WTC11 (cell line): ENCODE measurements at regions not wholly inside any gene's neighbourhood (a gene's known extent, or its start where the extent isn't known, plus 50 kb on each side); places are given as distances from the start of the nearest gene placed in this dataset.

ENCODE experiments used
- ATAC-seq: fragments of 200-7000 bp; cut with Tn5 transposase; 2 replicates; pipeline ENCODE4 v1.10.0; 2021; ENCODE audit warnings: mild to moderate bottlenecking, moderate library complexity
- CTCF ChIA-PET: fragments of 300-600 bp; sonication (Branson Sonifier 250); formaldehyde crosslinking; loops from one replicate; lab custom pipeline; 2021; ENCODE audit warnings: antibody characterized with exemption; lab: Charles Lee
- POLR2A ChIA-PET: fragments of 350-600 bp; sonication (Branson Sonifier 250); formaldehyde crosslinking; loops from one replicate; lab custom pipeline; 2021; ENCODE audit warnings: antibody characterized with exemption; lab: Charles Lee
- DNase-seq: peaks from one replicate; pipeline ENCODE4 v3.0.0; 2021; ENCODE audit warnings: low spot score
- H3K27ac Mint-ChIP-seq: 2 replicates; pipeline ENCODE4 v1.8.0; 2021; ENCODE audit warnings: mixed read lengths
- H3K27me3 Mint-ChIP-seq: 2 replicates; pipeline ENCODE4 v1.8.0; 2021; ENCODE audit warnings: low read depth, mild to moderate bottlenecking, moderate library complexity, mixed read lengths
- H3K36me3 Mint-ChIP-seq: 2 replicates; pipeline ENCODE4 v1.8.0; 2021; ENCODE audit warnings: mixed read lengths
- H3K4me1 Mint-ChIP-seq: 2 replicates; pipeline ENCODE4 v1.8.0; 2022; ENCODE audit warnings: mixed read lengths
- H3K4me3 Mint-ChIP-seq: 2 replicates; pipeline ENCODE4 v1.8.0; 2021; ENCODE audit warnings: mild to moderate bottlenecking, moderate library complexity, mixed read lengths
- H3K9me3 Mint-ChIP-seq: 2 replicates; pipeline ENCODE4 v1.8.0; 2021; ENCODE audit warnings: mixed read lengths
- AR ChIP-seq: fragments of 250-450 bp; sonication (Bioruptor Pico); IDR thresholded peaks from 2 replicates; pipeline ENCODE4 v1.9.0; 2021; ENCODE audit warnings: mild to moderate bottlenecking
- ARID4B ChIP-seq: sonication (generic); formaldehyde crosslinking; IDR thresholded peaks from 2 replicates; pipeline ENCODE4 v1.8.0; 2023; ENCODE audit warnings: missing genetic modification reagents, mild to moderate bottlenecking, borderline replicate concordance
- ATF1 ChIP-seq: sonication (generic); formaldehyde crosslinking; IDR thresholded peaks from 2 replicates; pipeline ENCODE4 v1.8.1; 2023; ENCODE audit warnings: mild to moderate bottlenecking, moderate library complexity, missing genetic modification reagents
- CDX4 ChIP-seq: fragments of 250-450 bp; sonication (Bioruptor Pico); IDR thresholded peaks from 2 replicates; pipeline ENCODE4 v1.9.0; 2021; ENCODE audit warnings: moderate library complexity, mild to moderate bottlenecking, inconsistent platforms, borderline replicate concordance
- FOXP1 ChIP-seq: sonication (generic); formaldehyde crosslinking; IDR thresholded peaks from 2 replicates; pipeline ENCODE4 v1.8.0; 2022; ENCODE audit warnings: missing genetic modification reagents, mild to moderate bottlenecking, moderate library complexity, borderline replicate concordance
- FOXP4 ChIP-seq: sonication (generic); formaldehyde crosslinking; IDR thresholded peaks from 2 replicates; pipeline ENCODE4 v1.8.0; 2022; ENCODE audit warnings: mild to moderate bottlenecking, missing genetic modification reagents
- GRHL2 ChIP-seq: fragments of 250-450 bp; sonication (Bioruptor Pico); IDR thresholded peaks from 2 replicates; pipeline ENCODE4 v1.8.0; 2022; ENCODE audit warnings: mild to moderate bottlenecking, moderate library complexity; ENCODE audit not compliant: insufficient replicate concordance, severe bottlenecking
- HMGA2 ChIP-seq: fragments of 250-450 bp; sonication (Bioruptor Pico); IDR thresholded peaks from 2 replicates; pipeline ENCODE4 v1.4.0; 2021; ENCODE audit warnings: mild to moderate bottlenecking, moderate library complexity
- IRF1 ChIP-seq: sonication (generic); formaldehyde crosslinking; IDR thresholded peaks from 2 replicates; pipeline ENCODE4 v1.8.0; 2023; ENCODE audit warnings: missing genetic modification reagents
- JAZF1 ChIP-seq: fragments of 250-450 bp; sonication (Bioruptor Pico); IDR thresholded peaks from 2 replicates; pipeline ENCODE4 v1.9.0; 2021; ENCODE audit warnings: moderate library complexity, mild to moderate bottlenecking, inconsistent platforms
- RELA ChIP-seq: sonication (generic); formaldehyde crosslinking; IDR thresholded peaks from 2 replicates; pipeline ENCODE4 v1.8.1; 2022; ENCODE audit warnings: missing genetic modification reagents, mild to moderate bottlenecking, borderline replicate concordance
- SP1 ChIP-seq: sonication (generic); formaldehyde crosslinking; conservative IDR thresholded peaks from 2 replicates; pipeline ENCODE4 v1.8.1; 2022; ENCODE audit warnings: missing genetic modification reagents
- USF2 ChIP-seq: sonication (generic); formaldehyde crosslinking; IDR thresholded peaks from 2 replicates; pipeline ENCODE4 v1.8.1; 2023; ENCODE audit warnings: mild to moderate bottlenecking, missing genetic modification reagents, moderate library complexity
- ZNF512 ChIP-seq: sonication (generic); formaldehyde crosslinking; IDR thresholded peaks from 2 replicates; pipeline ENCODE4 v1.8.1; 2022; ENCODE audit warnings: missing genetic modification reagents, borderline replicate concordance
- ZNF671 ChIP-seq: fragments of 250-450 bp; sonication (Bioruptor Pico); IDR thresholded peaks from 2 replicates; pipeline ENCODE4 v1.8.0; 2021; ENCODE audit warnings: mild to moderate bottlenecking
- ZSCAN18 ChIP-seq: fragments of 250-450 bp; sonication (Bioruptor Pico); IDR thresholded peaks from 2 replicates; pipeline ENCODE4 v2.1.2; 2022; ENCODE audit warnings: mild to moderate bottlenecking, moderate library complexity

- no peaks in the 10 kb centered on the region for H3K4me1 Mint-ChIP-seq
- peaks cover 21% of the 10 kb centered on the region for H3K36me3 Mint-ChIP-seq
- ATAC-seq (no peak), DNase-seq (no peak)
- ChIA-PET POLR2A (no interaction called here), CTCF (no interaction called here)
- H3K27me3 Mint-ChIP-seq = no peaks in the 10 kb centered on the region; the same call in 1 of the 2 replicates
- H3K4me3 Mint-ChIP-seq = no peak overlapping the region
- H3K27ac Mint-ChIP-seq = no peak overlapping the region
- peaks cover 27% of the 10 kb centered on the region for H3K9me3 Mint-ChIP-seq
- TF ChIP-seq HMGA2 (CRISPR knock-in tag) (no peak), ATF1 (CRISPR knock-in tag) (no peak), FOXP4 (no peak), RELA (CRISPR knock-in tag) (no peak), CDX4 (CRISPR knock-in tag) (no peak), GRHL2 (no peak), JAZF1 (CRISPR knock-in tag) (no peak), ZNF512 (no peak), IRF1 (CRISPR knock-in tag) (no peak), ZNF671 (CRISPR knock-in tag) (no peak), AR (CRISPR knock-in tag) (no peak)
These were observed 139.7 kb downstream of the BRD1 start for GRCh38 chr22:49687786-49688515.

GRCh38 chr22:49687333-49687732, 140.3 kb downstream of the BRD1 start:
- DNase-seq (no peak), ATAC-seq (no peak)
- no peak overlapping the region for H3K4me3 Mint-ChIP-seq
- H3K27ac Mint-ChIP-seq = no peak overlapping the region
- peaks cover 25% of the 10 kb centered on the region for H3K9me3 Mint-ChIP-seq
- no peaks in the 10 kb centered on the region; the same call in 1 of the 2 replicates for H3K27me3 Mint-ChIP-seq
- no peaks in the 10 kb centered on the region for H3K4me1 Mint-ChIP-seq
- ChIA-PET POLR2A (no interaction called here), CTCF (no interaction called here)
- H3K36me3 Mint-ChIP-seq = peaks cover 19% of the 10 kb centered on the region
- no peak for TF ChIP-seq ARID4B (CRISPR knock-in tag)
- no peak for TF ChIP-seq SP1 (CRISPR knock-in tag)
- TF ChIP-seq FOXP1 = no peak
- no peak for TF ChIP-seq ZSCAN18 (CRISPR knock-in tag)
- TF ChIP-seq FOXP4 = no peak
- no peak for TF ChIP-seq USF2 (CRISPR knock-in tag)
